ENCODE measurements at regions not wholly inside any gene's neighbourhood (a gene's known extent, or its start where the extent isn't known, plus 50 kb on each side); places are given as distances from the start of the nearest gene placed in this dataset.

DNA sequence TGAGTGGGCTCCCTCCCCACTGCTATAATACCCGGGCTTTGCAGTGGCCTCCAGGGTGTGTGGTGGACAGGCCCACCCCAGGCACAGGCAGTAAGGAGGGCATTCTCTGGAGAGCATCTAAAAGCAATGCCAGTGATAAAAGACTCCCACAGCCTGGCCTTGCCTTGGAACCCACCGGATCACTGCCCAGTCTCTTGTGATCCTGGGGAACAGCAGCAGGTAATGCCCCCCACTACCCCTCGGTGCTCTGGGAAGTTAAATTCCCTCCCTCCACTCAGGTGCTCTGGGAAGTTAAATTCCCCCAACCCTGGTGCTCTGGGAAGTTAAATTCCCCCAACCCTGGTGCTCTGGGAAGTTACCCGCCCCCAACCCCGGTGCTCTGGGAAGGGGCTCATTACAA is 565.2 kb downstream of the TCERG1L start:
- no peaks in the 10 kb centered on the region for H3K79me2 ChIP-seq (ENCODE audit: insufficient read depth, low read length)
- H3K9ac ChIP-seq (ENCODE audit: low read depth, low read length, poor library complexity, severe bottlenecking) = no peak overlapping the region
- H3K9me3 ChIP-seq (ENCODE audit: insufficient read depth, low read depth, low read length) = peaks cover 12% of the 10 kb centered on the region; the same call in 1 of the 2 replicates
- no peak overlapping the region for H2AFZ ChIP-seq (ENCODE audit: low read length)
- H3K27me3 ChIP-seq (ENCODE audit: insufficient read depth, low read length, poor library complexity, severe bottlenecking) = no peaks in the 10 kb centered on the region
- H3K4me1 ChIP-seq (ENCODE audit: insufficient read depth, low read length, poor library complexity, severe bottlenecking) = no peaks in the 10 kb centered on the region
- no peaks in the 10 kb centered on the region for H3F3A ChIP-seq (ENCODE audit: low read depth)
- H3K36me3 ChIP-seq (ENCODE audit: insufficient read depth, low read length) = no peaks in the 10 kb centered on the region
- H4K20me1 ChIP-seq (ENCODE audit: insufficient read depth, low read length, poor library complexity, severe bottlenecking) = no peaks in the 10 kb centered on the region
- H3K9me2 ChIP-seq (replicated peaks; ENCODE audit: low read depth, low read length) = no peaks in the 10 kb centered on the region
- H3K4me3 ChIP-seq (ENCODE audit: low read length, poor library complexity, severe bottlenecking) = no peak overlapping the region
- H3K4me2 ChIP-seq (ENCODE audit: low read depth, low read length, poor library complexity, severe bottlenecking) = no peak overlapping the region
- TF ChIP-seq, protein P1, sequence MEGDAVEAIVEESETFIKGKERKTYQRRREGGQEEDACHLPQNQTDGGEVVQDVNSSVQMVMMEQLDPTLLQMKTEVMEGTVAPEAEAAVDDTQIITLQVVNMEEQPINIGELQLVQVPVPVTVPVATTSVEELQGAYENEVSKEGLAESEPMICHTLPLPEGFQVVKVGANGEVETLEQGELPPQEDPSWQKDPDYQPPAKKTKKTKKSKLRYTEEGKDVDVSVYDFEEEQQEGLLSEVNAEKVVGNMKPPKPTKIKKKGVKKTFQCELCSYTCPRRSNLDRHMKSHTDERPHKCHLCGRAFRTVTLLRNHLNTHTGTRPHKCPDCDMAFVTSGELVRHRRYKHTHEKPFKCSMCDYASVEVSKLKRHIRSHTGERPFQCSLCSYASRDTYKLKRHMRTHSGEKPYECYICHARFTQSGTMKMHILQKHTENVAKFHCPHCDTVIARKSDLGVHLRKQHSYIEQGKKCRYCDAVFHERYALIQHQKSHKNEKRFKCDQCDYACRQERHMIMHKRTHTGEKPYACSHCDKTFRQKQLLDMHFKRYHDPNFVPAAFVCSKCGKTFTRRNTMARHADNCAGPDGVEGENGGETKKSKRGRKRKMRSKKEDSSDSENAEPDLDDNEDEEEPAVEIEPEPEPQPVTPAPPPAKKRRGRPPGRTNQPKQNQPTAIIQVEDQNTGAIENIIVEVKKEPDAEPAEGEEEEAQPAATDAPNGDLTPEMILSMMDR (conservative IDR thresholded peaks at IDR 0.05; ENCODE audit: low read length) = no peak
- TF ChIP-seq EZH2phosphoT487 (IDR thresholded peaks at IDR 0.05; ENCODE audit: borderline replicate concordance) = no peak

DNA sequence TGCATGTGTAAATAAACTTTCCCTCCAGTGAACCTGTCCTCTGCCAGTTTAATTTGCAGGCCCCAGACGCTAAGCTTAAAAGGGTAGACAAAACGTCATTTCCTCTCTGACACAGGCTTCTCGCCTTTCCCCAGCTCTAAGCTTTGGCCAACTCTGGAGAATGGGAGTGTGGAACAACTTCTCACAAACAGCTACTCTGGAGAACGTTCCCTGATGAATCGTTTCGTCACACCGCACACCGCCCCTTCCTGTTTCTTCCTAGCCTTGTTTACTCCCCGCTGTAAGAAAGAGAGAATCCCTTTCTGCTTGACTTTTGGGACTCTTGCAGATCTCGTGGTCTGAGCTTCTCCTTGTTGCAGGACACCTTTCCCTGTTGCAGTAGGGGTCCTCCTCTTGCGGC is 564.2 kb downstream of the TCERG1L start:
- no peak overlapping the region for H3K4me2 ChIP-seq (ENCODE audit: low read depth, low read length, poor library complexity, severe bottlenecking)
- peaks cover 11% of the 10 kb centered on the region; the same call in 1 of the 2 replicates for H3K9me3 ChIP-seq (ENCODE audit: insufficient read depth, low read depth, low read length)
- H3K4me1 ChIP-seq (ENCODE audit: insufficient read depth, low read length, poor library complexity, severe bottlenecking) = no peaks in the 10 kb centered on the region
- H3F3A ChIP-seq (ENCODE audit: low read depth) = no peaks in the 10 kb centered on the region
- TF ChIP-seq EZH2phosphoT487 (IDR thresholded peaks at IDR 0.05; ENCODE audit: borderline replicate concordance) = no peak
- TF ChIP-seq, protein P1 (conservative IDR thresholded peaks at IDR 0.05; ENCODE audit: low read length) = no peak
- H4K20me1 ChIP-seq (ENCODE audit: insufficient read depth, low read length, poor library complexity, severe bottlenecking) = no peaks in the 10 kb centered on the region
- no peaks in the 10 kb centered on the region for H3K79me2 ChIP-seq (ENCODE audit: insufficient read depth, low read length)
- no peak overlapping the region for H2AFZ ChIP-seq (ENCODE audit: low read length)
- H3K4me3 ChIP-seq (ENCODE audit: low read length, poor library complexity, severe bottlenecking) = no peak overlapping the region
- H3K36me3 ChIP-seq (ENCODE audit: insufficient read depth, low read length) = no peaks in the 10 kb centered on the region
- H3K27me3 ChIP-seq (ENCODE audit: insufficient read depth, low read length, poor library complexity, severe bottlenecking) = no peaks in the 10 kb centered on the region
- H3K9me2 ChIP-seq (replicated peaks; ENCODE audit: low read depth, low read length) = no peaks in the 10 kb centered on the region
- H3K9ac ChIP-seq (ENCODE audit: low read depth, low read length, poor library complexity, severe bottlenecking) = no peak overlapping the region

DNA sequence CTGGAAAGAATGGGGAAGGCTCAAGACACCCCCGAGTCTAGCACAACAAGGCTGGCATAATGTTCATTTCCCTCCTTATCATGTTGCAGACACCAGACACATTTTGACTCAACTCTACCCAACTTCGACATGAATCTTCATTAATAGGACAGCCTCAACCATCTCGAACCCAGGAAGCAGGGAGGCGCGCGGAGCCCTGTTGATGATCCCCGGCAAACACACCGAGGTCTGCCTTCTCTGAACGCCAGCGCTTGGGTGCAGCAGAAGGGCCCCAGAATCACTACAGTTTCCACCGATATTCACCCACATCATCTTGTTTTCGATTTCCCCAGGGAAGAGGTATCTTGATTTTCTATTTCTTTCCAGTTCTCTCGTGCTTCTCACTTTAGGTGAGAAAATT is 563.6 kb downstream of the TCERG1L start:
- Histone ChIP-seq H2AFZ (ENCODE audit: low read length) (no peak overlapping the region), H3K9ac (ENCODE audit: low read depth, low read length, poor library complexity, severe bottlenecking) (no peak overlapping the region), H3K36me3 (ENCODE audit: insufficient read depth, low read length) (no peaks in the 10 kb centered on the region), H3K27me3 (ENCODE audit: insufficient read depth, low read length, poor library complexity, severe bottlenecking) (no peaks in the 10 kb centered on the region), H3K79me2 (ENCODE audit: insufficient read depth, low read length) (no peaks in the 10 kb centered on the region), H3K4me3 (ENCODE audit: low read length, poor library complexity, severe bottlenecking) (no peak overlapping the region), H3K4me2 (ENCODE audit: low read depth, low read length, poor library complexity, severe bottlenecking) (no peak overlapping the region), H3K4me1 (ENCODE audit: insufficient read depth, low read length, poor library complexity, severe bottlenecking) (no peaks in the 10 kb centered on the region), H3K9me2 (replicated peaks; ENCODE audit: low read depth, low read length) (no peaks in the 10 kb centered on the region), H3K9me3 (ENCODE audit: insufficient read depth, low read depth, low read length) (peaks cover 7% of the 10 kb centered on the region; the same call in 1 of the 2 replicates), H4K20me1 (ENCODE audit: insufficient read depth, low read length, poor library complexity, severe bottlenecking) (no peaks in the 10 kb centered on the region), H3F3A (ENCODE audit: low read depth) (no peaks in the 10 kb centered on the region)
- TF ChIP-seq, protein P1 (conservative IDR thresholded peaks at IDR 0.05; ENCODE audit: low read length) = no peak
- no peak for TF ChIP-seq EZH2phosphoT487 (IDR thresholded peaks at IDR 0.05; ENCODE audit: borderline replicate concordance)
